Hepatocyte (in vitro differentiated cells): ENCODE measurements at regions not wholly inside any gene's neighbourhood (a gene's known extent, or its start where the extent isn't known, plus 50 kb on each side); places are given as distances from the start of the nearest gene placed in this dataset.

Experiments used
- EZH2 ChIP-seq: fragments of 200-600 bp; sonication (generic); IDR thresholded peaks from 2 replicates; pipeline ENCODE4 v1.6.1; 2016; ENCODE audit warnings: antibody characterized with exemption, mild to moderate bottlenecking, borderline replicate concordance
- EZH2phosphoT487 ChIP-seq: fragments of 200-600 bp; sonication (generic); IDR thresholded peaks from one replicate; pipeline ENCODE4 v1.6.1; 2018; ENCODE audit warnings: antibody characterized with exemption, mild to moderate bottlenecking, low read depth, moderate library complexity; ENCODE audit not compliant: unreplicated experiment, severe bottlenecking
- TF ChIP-seq, protein P1 (sequence below): fragments of 200-600 bp; sonication (generic); IDR thresholded peaks from 2 replicates; pipeline ENCODE4 v1.5.1; 2016; ENCODE audit warnings: antibody characterized with exemption, mild to moderate bottlenecking; ENCODE audit not compliant: poor library complexity

- TF ChIP-seq, protein P1, sequence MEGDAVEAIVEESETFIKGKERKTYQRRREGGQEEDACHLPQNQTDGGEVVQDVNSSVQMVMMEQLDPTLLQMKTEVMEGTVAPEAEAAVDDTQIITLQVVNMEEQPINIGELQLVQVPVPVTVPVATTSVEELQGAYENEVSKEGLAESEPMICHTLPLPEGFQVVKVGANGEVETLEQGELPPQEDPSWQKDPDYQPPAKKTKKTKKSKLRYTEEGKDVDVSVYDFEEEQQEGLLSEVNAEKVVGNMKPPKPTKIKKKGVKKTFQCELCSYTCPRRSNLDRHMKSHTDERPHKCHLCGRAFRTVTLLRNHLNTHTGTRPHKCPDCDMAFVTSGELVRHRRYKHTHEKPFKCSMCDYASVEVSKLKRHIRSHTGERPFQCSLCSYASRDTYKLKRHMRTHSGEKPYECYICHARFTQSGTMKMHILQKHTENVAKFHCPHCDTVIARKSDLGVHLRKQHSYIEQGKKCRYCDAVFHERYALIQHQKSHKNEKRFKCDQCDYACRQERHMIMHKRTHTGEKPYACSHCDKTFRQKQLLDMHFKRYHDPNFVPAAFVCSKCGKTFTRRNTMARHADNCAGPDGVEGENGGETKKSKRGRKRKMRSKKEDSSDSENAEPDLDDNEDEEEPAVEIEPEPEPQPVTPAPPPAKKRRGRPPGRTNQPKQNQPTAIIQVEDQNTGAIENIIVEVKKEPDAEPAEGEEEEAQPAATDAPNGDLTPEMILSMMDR: no peak
- no peak for TF ChIP-seq EZH2
- no peak for TF ChIP-seq EZH2phosphoT487
These were observed 124.6 kb upstream of the GBE1 start for GRCh38 chr3:81886081-81886480.
